Mucosa of rectum (tissue), 2 donors: ENCODE measurements at regions not wholly inside any gene's neighbourhood (a gene's known extent, or its start where the extent isn't known, plus 50 kb on each side); places are given as distances from the start of the nearest gene placed in this dataset.

Experiments used
- H3K27ac ChIP-seq, 2 donors: one replicate each; pipeline ENCODE4 v1.7.0; 2013; ENCODE audit warnings: inconsistent platforms in 2 of 2, low read depth in 2 of 2, low read length in 2 of 2
- H3K27me3 ChIP-seq, 2 donors: one replicate each; pipeline ENCODE4 v1.7.0; 2013; ENCODE audit warnings: low read length in 2 of 2; ENCODE audit not compliant: control insufficient read depth in 2 of 2, insufficient read depth in 2 of 2
- H3K36me3 ChIP-seq, 2 donors: one replicate each; pipeline ENCODE4 v1.7.0; 2013; ENCODE audit warnings: low read length in 2 of 2; ENCODE audit not compliant: control insufficient read depth in 2 of 2, insufficient read depth in 2 of 2
- H3K4me1 ChIP-seq, 2 donors: one replicate each; pipeline ENCODE4 v1.7.0; 2013; ENCODE audit warnings: low read length in 2 of 2, mild to moderate bottlenecking in 1 of 2; ENCODE audit not compliant: control insufficient read depth in 2 of 2, insufficient read depth in 2 of 2
- H3K4me3 ChIP-seq, 2 donors: one replicate each; pipeline ENCODE4 v1.7.0; 2013; ENCODE audit warnings: low read length in 2 of 2
- H3K9ac ChIP-seq, 2 donors: one replicate each; pipeline ENCODE4 v1.7.0; 2013; ENCODE audit warnings: low read length in 2 of 2, low read depth in 1 of 2, mild to moderate bottlenecking in 1 of 2
- H3K9me3 ChIP-seq, 2 donors: one replicate each; pipeline ENCODE4 v1.7.0; 2013; ENCODE audit warnings: low read length in 2 of 2; ENCODE audit not compliant: control insufficient read depth in 2 of 2
- donor health status: healthy.
- donor health status: Normal muscosa, but diverticular disease.

DNA sequence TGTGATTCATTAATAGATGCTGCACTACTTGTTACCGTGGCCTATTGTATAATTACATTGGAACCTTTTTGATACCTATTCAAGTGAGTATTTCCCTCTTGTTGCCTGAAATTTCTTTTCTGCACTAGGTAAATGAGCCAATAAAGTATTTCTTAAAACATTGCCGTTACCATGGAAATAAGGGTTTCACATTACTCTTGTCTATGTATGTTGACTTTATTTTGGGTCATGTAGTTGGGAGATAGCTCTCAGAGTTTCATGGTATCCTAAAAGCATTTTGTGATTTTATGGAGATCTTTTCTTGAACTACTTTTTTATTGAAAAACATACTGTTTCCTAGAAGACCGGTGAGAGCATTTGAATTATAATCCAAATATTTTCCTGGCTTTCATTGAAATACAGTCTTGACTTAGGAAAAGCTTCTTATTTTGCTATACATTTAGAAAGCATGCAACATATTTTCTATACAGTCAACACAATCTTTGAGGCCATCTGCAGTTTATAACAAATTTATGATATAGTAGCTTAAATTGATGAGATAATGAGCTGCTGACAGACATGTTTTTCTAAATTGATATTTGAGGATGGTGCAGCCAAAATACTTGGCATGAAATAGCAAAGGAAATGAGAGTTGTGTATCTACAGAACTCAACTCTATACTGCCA, 650.4 kb downstream of the RFPL4B start:
- no peaks in the 10 kb centered on the region for H3K27me3 ChIP-seq

DNA sequence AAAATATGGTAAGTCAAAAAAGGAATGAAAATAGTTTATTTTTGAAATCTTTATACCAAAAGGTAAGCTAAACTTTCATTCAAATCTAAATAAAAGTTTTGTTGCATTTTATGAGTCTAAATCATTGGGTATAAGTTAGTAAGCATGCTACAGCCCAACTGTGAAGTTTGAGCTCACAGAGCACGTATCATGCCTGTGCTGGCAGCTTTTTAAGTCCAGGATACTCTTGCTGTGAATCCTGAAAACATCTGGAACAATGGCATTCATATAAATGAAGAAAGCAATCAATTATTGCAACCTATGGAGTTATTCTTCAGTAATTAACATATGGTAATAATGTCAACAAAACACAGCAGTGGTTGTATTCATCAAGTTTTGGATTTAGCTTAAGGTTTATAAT, 656.9 kb downstream of the RFPL4B start:
- no peaks in the 10 kb centered on the region for H3K36me3 ChIP-seq
- no peak overlapping the region for H3K4me3 ChIP-seq
- no peak overlapping the region for H3K9ac ChIP-seq
- no peaks in the 10 kb centered on the region for H3K9me3 ChIP-seq
- peaks cover 3 to 5% of the 10 kb centered on the region in 2 donors for H3K4me1 ChIP-seq
- no peak overlapping the region for H3K27ac ChIP-seq
- no peaks in the 10 kb centered on the region for H3K27me3 ChIP-seq

More for the DNA sequence above, 650.4 kb downstream of the RFPL4B start:
- Histone ChIP-seq H3K36me3 (no peaks in the 10 kb centered on the region), H3K9me3 (no peaks in the 10 kb centered on the region), H3K4me1 (no peaks in the 10 kb centered on the region), H3K9ac (no peak overlapping the region), H3K4me3 (no peak overlapping the region), H3K27ac (no peak overlapping the region)

DNA sequence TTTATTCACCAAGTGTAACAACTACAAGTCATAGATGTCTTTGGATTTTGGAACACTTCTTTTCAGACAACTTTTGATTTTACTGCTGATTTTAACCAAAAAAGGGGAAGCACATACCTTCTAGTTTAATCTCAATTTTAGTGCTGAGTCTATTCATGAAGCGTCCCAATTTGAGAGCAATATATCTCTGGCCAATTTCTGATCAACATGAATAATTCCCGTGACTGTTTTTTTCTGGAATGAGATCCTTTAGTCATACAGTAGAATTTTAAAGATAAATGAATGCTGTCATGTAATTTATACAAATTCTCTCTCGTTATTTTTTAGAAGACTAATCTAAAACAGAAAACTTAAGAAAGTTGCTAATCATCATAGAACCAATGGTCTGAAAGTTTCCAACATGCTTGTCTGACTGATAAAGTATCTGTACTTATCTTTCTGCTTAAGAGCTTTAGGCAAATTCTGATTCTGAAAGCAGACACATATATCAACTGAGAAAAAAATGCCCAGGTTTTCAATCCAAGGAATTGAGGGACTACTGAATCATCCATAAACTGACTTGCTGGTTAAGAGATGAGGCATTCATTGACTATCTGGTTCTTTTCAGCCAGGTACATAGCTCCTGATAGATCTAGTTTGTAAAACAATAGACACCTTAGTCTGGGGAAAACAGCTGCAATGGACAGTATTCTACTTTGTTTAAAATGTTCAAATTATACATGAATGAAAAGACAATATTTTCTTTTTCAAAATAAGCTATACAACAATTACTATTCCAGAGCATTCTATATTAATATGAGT, 657.5 kb downstream of the RFPL4B start:
- no peak overlapping the region for H3K4me3 ChIP-seq
- no peak overlapping the region for H3K9ac ChIP-seq
- H3K27ac ChIP-seq: no peak overlapping the region
- peaks cover 3 to 5% of the 10 kb centered on the region in 2 donors for H3K4me1 ChIP-seq
- no peaks in the 10 kb centered on the region for H3K36me3 ChIP-seq
- no peaks in the 10 kb centered on the region for H3K27me3 ChIP-seq
- no peaks in the 10 kb centered on the region for H3K9me3 ChIP-seq

DNA sequence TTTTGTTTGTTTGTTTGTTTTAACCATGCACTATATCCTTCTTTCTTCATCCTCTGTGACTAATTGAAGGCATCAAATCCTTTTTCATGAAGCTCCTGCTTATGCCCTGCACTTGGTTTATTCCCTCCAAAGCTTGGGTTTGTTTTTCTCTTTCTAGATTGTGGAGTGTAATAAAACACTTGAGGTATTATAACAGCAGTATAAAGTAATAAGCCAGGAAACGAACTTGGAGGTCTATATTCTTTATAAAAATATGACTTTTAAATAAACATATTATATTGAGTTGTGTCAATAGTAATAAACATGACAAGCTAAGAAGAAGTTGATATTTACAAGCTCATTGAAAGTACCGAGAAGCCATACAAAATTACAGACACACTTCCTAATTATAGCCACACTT, 659.4 kb downstream of the RFPL4B start:
- Histone ChIP-seq H3K9ac (no peak overlapping the region), H3K9me3 (no peaks in the 10 kb centered on the region), H3K4me1 (peaks cover 3 to 5% of the 10 kb centered on the region in 2 donors), H3K4me3 (no peak overlapping the region), H3K27ac (no peak overlapping the region), H3K27me3 (no peaks in the 10 kb centered on the region), H3K36me3 (no peaks in the 10 kb centered on the region)

GRCh38 chr6:113009682-113010081, 662.6 kb downstream of the RFPL4B start:
- Histone ChIP-seq H3K4me3 (no peak overlapping the region), H3K9me3 (no peaks in the 10 kb centered on the region), H3K9ac (no peak overlapping the region), H3K27ac (no peak overlapping the region), H3K4me1 (peaks cover 3 to 5% of the 10 kb centered on the region in 2 donors), H3K36me3 (no peaks in the 10 kb centered on the region), H3K27me3 (no peaks in the 10 kb centered on the region)

DNA sequence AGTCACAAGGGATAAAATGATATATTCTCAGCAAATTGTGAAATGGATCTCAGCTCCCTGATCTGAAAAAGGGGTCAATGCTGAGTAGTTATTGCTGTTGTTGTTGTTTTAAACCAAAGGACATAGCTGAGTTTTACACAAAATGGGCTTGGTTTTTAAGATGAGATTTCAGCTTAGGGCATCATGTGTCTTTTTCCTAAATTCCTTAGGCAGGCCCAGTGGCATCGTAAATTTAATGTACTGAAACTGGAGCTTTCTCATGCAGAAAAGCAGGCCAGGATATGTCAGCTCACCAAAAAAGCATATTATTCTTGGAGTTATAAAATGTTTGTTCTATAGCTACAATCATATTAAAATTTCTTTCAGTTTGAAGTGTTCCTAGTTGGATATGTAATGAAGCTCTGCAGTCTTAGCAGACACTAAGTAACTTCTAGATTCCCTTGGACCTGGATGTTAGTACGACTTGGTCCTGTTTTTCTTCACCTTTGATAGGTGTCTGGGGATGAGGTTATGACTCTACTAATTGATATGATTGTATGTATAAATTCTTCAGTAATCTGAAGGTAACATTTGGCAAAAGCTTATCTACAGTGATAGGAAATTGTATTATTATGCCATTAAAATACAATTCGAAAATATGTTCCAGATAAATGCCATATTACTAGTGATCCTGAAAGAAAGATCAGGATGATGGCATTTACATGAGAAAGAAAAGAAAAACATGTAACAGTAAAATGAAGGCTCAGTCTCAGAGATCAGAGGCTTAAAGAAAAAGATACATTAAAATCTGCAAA, 663.3 kb downstream of the RFPL4B start:
- Histone ChIP-seq H3K4me3 (no peak overlapping the region), H3K36me3 (no peaks in the 10 kb centered on the region), H3K9ac (no peak overlapping the region), H3K9me3 (no peaks in the 10 kb centered on the region), H3K27ac (no peak overlapping the region), H3K4me1 (peaks cover 3 to 5% of the 10 kb centered on the region in 2 donors), H3K27me3 (no peaks in the 10 kb centered on the region)

- H3K27ac ChIP-seq: no peak overlapping the region
- no peaks in the 10 kb centered on the region for H3K36me3 ChIP-seq
These were observed 664.3 kb downstream of the RFPL4B start for GRCh38 chr6:113011389-113011788.

DNA sequence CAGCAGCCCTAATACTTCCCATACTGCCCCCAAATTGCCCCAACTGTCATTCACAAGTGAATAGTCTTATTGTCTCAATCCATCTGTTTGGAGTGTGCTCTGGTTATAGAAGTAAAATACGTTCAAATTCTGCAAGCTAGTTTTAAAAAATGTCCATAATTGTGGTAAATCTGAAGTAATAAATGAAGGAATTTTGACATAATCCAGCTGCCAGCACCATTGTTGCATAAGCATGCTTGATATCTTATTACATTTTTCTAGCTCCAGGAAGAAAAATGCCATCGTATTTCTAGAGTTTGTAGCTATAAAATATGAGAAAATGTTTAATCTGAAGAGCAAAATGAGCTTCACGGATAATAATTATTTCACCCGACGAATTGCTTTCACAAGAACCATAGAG, 664.7 kb downstream of the RFPL4B start:
- Histone ChIP-seq H3K36me3 (no peaks in the 10 kb centered on the region), H3K4me3 (no peak overlapping the region), H3K27ac (no peak overlapping the region), H3K9ac (no peak overlapping the region), H3K4me1 (no peaks in the 10 kb centered on the region), H3K27me3 (no peaks in the 10 kb centered on the region), H3K9me3 (no peaks in the 10 kb centered on the region)

More at GRCh38 chr6:113011389-113011788, 664.3 kb downstream of the RFPL4B start:
- H3K4me3 ChIP-seq: no peak overlapping the region
- H3K9ac ChIP-seq: no peak overlapping the region
- no peaks in the 10 kb centered on the region for H3K9me3 ChIP-seq
- H3K27me3 ChIP-seq: no peaks in the 10 kb centered on the region
- H3K4me1 ChIP-seq: peaks cover 0 to under 1% of the 10 kb centered on the region in 2 donors

DNA sequence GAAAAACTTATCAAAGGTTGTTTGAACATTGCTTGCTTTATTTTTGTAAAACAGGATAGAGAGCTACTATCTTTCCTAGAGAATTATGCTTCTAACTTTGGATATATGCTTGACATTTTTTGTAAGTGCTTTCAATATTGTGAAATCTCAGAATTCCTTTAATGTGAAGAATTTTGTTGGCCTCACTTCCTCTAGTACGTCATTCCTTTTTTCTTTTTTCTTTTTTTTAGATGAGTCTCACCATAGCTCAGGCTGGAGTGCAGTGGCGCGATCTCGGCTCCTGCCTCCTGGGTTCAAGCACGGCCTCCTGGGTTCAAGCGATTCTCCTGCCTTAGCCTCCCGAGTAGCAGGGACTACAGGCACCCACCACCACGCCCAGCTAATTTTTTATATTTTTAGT, 668.1 kb downstream of the RFPL4B start:
- Histone ChIP-seq H3K36me3 (no peaks in the 10 kb centered on the region), H3K4me3 (no peak overlapping the region), H3K9me3 (no peaks in the 10 kb centered on the region), H3K9ac (no peak overlapping the region), H3K27me3 (no peaks in the 10 kb centered on the region), H3K4me1 (peaks cover 6 to 9% of the 10 kb centered on the region in 2 donors), H3K27ac (no peak overlapping the region)

DNA sequence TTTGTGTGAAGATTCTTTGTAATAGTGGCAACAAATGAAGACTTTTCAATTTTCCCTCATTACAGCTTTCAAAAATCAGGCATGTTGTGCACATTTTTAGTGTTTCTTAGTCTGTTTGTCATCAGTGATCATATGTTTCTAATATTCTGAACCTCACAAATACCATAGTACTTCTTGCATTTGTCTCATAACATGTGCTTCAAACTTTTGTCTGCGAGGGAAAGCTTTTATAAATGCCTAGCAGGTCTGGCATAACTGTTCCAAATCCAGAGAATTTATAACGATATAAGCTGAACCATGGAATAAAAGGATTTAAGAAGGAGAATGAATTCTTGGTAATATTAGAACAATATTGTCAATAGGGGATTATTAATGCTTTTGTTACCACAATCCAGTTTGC, 670.2 kb downstream of the RFPL4B start:
- H3K36me3 ChIP-seq: no peaks in the 10 kb centered on the region
- no peak overlapping the region for H3K4me3 ChIP-seq
- no peak overlapping the region for H3K9ac ChIP-seq
- no peaks in the 10 kb centered on the region for H3K27me3 ChIP-seq
- H3K4me1 ChIP-seq: peaks cover 6 to 9% of the 10 kb centered on the region in 2 donors
- no peaks in the 10 kb centered on the region for H3K9me3 ChIP-seq
- H3K27ac ChIP-seq: no peak overlapping the region
